ENCODE measurements at regions not wholly inside any gene's neighbourhood (a gene's known extent, or its start where the extent isn't known, plus 50 kb on each side); places are given as distances from the start of the nearest gene placed in this dataset.
"Not testable (repeated sequence)": the region's sequence is repeated elsewhere in the genome, so short reads cannot be mapped to it uniquely, and the experiment has no call there.

DNA sequence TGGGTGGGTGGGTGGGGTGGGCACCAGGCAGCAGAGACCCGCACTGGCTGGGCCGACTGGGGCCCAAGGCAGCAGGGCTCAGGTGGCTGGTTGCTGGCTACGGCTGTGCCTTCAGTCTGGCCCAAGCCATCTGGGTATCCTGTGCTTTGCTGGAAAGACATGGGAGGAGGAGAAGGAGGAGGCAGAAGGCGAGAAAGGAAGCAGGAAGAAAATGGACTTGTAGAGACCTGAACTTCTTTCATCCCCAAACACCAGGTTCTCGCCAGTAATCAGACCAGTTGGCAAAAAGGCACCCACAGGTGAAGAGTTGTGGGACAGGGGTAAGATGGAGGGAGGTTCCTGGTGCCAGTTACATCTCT, 78.8 kb downstream of the IGLL1 start:
- 74 to 89% methylated on average over 4 to 5 of the region's 5 CpGs for WGBS, 2 donors
- TF ChIP-seq POLR2AphosphoS5 (IDR thresholded peaks at IDR 0.05) (no peak), POLR2A (IDR thresholded peaks at IDR 0.05) (no peak), EP300 (IDR thresholded peaks at IDR 0.05) (no peak)
- TF ChIP-seq, protein P1, sequence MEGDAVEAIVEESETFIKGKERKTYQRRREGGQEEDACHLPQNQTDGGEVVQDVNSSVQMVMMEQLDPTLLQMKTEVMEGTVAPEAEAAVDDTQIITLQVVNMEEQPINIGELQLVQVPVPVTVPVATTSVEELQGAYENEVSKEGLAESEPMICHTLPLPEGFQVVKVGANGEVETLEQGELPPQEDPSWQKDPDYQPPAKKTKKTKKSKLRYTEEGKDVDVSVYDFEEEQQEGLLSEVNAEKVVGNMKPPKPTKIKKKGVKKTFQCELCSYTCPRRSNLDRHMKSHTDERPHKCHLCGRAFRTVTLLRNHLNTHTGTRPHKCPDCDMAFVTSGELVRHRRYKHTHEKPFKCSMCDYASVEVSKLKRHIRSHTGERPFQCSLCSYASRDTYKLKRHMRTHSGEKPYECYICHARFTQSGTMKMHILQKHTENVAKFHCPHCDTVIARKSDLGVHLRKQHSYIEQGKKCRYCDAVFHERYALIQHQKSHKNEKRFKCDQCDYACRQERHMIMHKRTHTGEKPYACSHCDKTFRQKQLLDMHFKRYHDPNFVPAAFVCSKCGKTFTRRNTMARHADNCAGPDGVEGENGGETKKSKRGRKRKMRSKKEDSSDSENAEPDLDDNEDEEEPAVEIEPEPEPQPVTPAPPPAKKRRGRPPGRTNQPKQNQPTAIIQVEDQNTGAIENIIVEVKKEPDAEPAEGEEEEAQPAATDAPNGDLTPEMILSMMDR (IDR thresholded peaks at IDR 0.05): no peak
- H3K27me3 ChIP-seq: no peaks in the 10 kb centered on the region
- no peaks in the 10 kb centered on the region for H3K4me1 ChIP-seq
- ATAC-seq (ENCODE audit: low FRiP score in 2 of 2) (no peak), DNase-seq (no peak)
- no peaks in the 10 kb centered on the region for H3K9me3 ChIP-seq
- H3K36me3 ChIP-seq: no peaks in the 10 kb centered on the region
- H3K27ac ChIP-seq: no peak overlapping the region
- no peak overlapping the region for H3K4me3 ChIP-seq

DNA sequence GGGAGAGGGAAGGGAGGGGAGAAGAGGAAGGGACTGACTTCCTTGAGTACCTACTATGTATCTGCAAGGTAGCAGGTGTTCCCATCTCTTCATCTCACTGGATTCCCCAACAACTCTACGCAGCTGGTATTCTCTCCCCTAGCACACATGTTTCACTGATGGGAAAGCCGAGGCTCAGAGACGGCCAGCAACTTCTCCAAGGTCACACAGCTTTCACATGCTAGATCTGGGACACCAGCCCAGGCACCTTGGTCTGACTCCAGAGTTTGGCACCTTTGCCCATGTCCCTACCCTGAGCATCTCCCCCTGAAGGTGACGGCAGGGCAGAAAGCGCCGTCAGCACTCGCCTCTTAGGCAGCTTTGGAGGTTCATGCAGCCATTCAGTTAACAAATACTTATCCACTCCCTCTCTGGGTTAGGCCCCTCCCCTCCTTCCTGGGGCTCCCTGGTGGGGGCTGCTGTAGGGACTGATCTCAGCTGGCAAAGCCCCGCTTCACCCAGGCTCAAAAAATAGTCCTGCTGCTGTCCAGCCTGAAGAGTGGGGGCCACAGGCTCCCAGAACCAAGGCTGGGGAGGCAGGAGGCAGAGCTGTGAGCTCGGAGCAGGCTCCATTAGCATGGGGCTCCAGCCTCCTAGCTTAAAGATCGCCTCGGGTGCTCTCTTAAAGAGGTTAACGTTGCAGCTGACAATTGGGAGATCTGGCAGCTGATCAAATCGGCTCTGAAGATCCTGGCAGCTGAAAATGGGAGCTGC, 79.4 kb downstream of the IGLL1 start:
- WGBS, 2 donors: 64 to 76% methylated on average over 10 to 13 of the region's 13 CpGs
- Histone ChIP-seq H3K36me3 (no peaks in the 10 kb centered on the region), H3K9me3 (no peaks in the 10 kb centered on the region), H3K27ac (no peak overlapping the region), H3K4me3 (no peak overlapping the region), H3K4me1 (no peaks in the 10 kb centered on the region), H3K27me3 (no peaks in the 10 kb centered on the region)
- DNase-seq (peak in 1 of 2 donors; percentile 14), ATAC-seq (ENCODE audit: low FRiP score in 2 of 2) (no peak)
- TF ChIP-seq EP300 (IDR thresholded peaks at IDR 0.05) (no peak), POLR2AphosphoS5 (IDR thresholded peaks at IDR 0.05) (no peak), POLR2A (IDR thresholded peaks at IDR 0.05) (no peak)
- TF ChIP-seq, protein P1 (IDR thresholded peaks at IDR 0.05): no peak

DNA sequence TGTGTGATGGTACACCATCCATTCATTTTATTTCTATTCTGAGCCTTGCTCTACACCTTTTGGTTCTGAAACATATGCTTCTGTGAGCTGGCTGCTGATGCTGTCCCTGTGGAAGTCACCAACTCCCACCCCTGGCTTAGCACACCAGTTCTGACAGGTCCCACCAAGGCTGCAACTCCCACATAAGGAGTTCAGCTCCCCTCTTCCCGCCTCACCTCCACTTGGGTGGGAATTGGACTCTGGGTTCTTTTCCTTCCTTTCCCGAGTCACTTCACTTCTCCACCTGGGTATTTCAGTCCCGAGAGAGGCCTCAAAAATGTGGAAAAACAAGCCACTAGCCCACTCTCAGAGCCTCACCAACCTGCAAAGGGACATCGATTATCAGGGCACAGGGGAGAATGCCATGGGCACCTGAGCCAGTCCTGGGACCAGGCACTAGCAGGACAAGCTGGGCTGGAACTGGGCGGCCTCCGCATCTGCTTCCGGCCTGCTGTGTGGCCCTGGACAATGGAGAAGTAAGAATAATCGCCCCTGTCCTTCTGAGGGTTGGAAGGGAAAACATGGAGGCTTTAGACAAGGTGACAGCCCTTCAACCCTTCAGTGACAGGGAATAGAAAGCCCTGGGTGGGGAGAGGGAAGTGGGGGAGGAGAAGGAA, 80.1 kb downstream of the IGLL1 start:
- 59 to 84% methylated on average over 8 of the region's 8 CpGs for WGBS, 2 donors
- H3K27ac ChIP-seq: no peak overlapping the region
- DNase-seq: peak in 1 of 2 donors; percentile 2

DNA sequence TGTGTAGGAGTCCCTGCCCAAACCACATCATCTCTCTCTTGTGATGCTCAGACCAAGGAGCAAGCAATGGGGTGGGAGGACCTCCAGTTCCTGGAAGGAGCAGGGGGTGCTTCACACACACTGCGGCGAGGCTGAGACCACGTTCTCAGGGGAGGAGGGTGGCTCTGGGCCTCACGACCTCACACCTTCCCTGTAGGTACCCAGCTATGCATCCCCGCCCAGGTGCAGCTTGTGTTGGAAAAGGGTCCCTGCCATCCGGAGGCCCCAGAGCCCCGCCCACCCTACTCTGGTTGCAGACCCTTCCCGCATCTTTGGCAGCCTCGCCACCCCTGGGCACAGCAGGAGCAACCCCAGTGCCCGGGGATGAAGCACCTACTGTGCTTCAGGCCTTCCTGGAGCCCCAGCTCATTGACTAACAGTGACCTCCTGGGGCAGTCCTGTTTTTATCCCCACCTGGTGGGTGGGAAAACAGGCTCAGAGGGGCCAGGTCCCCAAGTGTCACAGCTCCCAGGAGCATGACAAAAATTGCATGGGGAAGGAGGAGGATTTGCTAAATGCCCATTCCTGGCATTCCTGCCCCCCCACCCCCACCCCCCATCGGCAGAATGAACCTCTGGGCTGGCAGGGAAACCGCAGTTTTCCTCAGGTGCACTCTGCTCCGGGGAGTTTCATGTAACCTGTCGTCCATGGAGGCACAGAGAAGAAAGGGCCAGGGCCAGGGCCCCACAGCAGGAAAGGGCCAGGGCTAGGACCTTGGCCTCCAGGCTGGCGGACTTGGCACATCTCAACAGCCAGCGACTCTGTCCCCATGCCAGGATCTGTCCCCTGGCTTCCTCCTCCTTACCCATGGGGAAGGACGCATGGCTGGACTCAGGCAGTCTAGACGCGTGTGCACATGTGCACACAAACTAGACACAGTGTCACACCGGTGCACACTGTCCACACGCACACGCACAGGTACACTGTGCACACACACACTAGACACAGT, 81.0 kb downstream of the IGLL1 start:
- no peak for ATAC-seq (ENCODE audit: low FRiP score in 2 of 2)
- 70 to 84% methylated on average over 11 to 22 of the region's 22 CpGs for whole genome bisulfite sequencing, 2 donors
- Histone ChIP-seq H3K27me3 (no peaks in the 10 kb centered on the region), H3K36me3 (no peaks in the 10 kb centered on the region), H3K9me3 (no peaks in the 10 kb centered on the region), H3K27ac (no peak overlapping the region), H3K4me1 (no peaks in the 10 kb centered on the region), H3K4me3 (no peak overlapping the region)
- TF ChIP-seq, protein P1 (IDR thresholded peaks at IDR 0.05): no peak
- TF ChIP-seq EP300 (IDR thresholded peaks at IDR 0.05) (no peak), POLR2AphosphoS5 (IDR thresholded peaks at IDR 0.05) (no peak), POLR2A (IDR thresholded peaks at IDR 0.05) (no peak)
- DNase-seq: peak in 1 of 2 donors; percentile 15

More for the DNA sequence above, 80.1 kb downstream of the IGLL1 start:
- no peak for ATAC-seq (ENCODE audit: low FRiP score in 2 of 2)
- TF ChIP-seq, protein P1 (IDR thresholded peaks at IDR 0.05): no peak
- no peak for TF ChIP-seq POLR2AphosphoS5 (IDR thresholded peaks at IDR 0.05)
- TF ChIP-seq EP300 (IDR thresholded peaks at IDR 0.05): no peak
- no peak for TF ChIP-seq POLR2A (IDR thresholded peaks at IDR 0.05)
- Histone ChIP-seq H3K27me3 (no peaks in the 10 kb centered on the region), H3K36me3 (no peaks in the 10 kb centered on the region), H3K4me3 (no peak overlapping the region), H3K9me3 (no peaks in the 10 kb centered on the region), H3K4me1 (no peaks in the 10 kb centered on the region)

DNA sequence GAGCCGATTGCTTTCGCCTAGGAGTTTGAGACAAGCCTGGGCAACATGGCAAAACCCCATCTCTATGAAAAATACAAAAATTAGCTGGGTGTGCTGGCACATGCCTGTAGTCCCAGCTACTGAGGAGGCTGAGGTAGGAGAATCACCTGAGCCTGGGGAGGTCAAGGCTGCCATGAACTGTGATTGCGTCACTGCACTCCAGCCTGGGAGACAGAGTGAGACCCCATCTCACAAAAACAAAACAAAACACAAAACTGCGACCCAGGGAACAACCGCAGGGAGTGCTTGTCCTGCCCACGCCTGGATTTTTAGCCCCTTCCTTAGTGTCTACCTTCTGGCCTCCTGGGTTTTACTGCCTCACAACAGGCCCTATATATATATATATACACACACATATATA, 82.2 kb downstream of the IGLL1 start:
- H3K27me3 ChIP-seq; H3K27ac ChIP-seq; H3K4me3 ChIP-seq; ATAC-seq (ENCODE audit: low FRiP score in 2 of 2); DNase-seq; H3K4me1 ChIP-seq; H3K36me3 ChIP-seq; H3K9me3 ChIP-seq: not testable (repeated sequence)
- WGBS, 2 donors: 89 to 90% methylated on average over 6 of the region's 6 CpGs
